A673 (cell line): ENCODE measurements at regions not wholly inside any gene's neighbourhood (a gene's known extent, or its start where the extent isn't known, plus 50 kb on each side); places are given as distances from the start of the nearest gene placed in this dataset.

Experiments used
- BruUV-seq: library from RNA; stranded (reverse); fragments of 400-500 nt; replicated peaks from 2 replicates; lab custom pipeline; 2021; lab: Mats Ljungman, UMichigan
- CTCF ChIA-PET: fragments of 300-600 bp; sonication (Branson Sonifier 250); formaldehyde crosslinking; loops from one replicate; lab custom pipeline; 2022; ENCODE audit warnings: antibody characterized with exemption; lab: Charles Lee
- POLR2A ChIA-PET: fragments of 300-600 bp; sonication (Branson Sonifier 250); formaldehyde crosslinking; loops from one replicate; lab custom pipeline; 2022; ENCODE audit warnings: antibody characterized with exemption; ENCODE audit not compliant: low non-redundant PET; lab: Charles Lee
- DNase-seq: peaks from one replicate; pipeline ENCODE4 v3.0.0-alpha.2; 2015; ENCODE audit warnings: low spot score
- H3K27ac ChIP-seq: fragments of 200-600 bp; sonication (generic); 2 replicates; pipeline ENCODE4 v1.5.1; 2016; ENCODE audit warnings: mixed run types, low read depth, mild to moderate bottlenecking, mixed read lengths, antibody characterized with exemption, low read length; ENCODE audit not compliant: poor library complexity, severe bottlenecking
- H3K27me3 ChIP-seq: fragments of 200-600 bp; sonication (generic); replicated peaks from 2 replicates; pipeline ENCODE4 v1.6.1; 2017; ENCODE audit warnings: mixed run types, low read depth, mild to moderate bottlenecking, mixed read lengths, antibody characterized with exemption, low read length; ENCODE audit not compliant: insufficient read depth, poor library complexity
- H3K36me3 ChIP-seq: fragments of 200-600 bp; sonication (generic); 2 replicates; pipeline ENCODE4 v1.6.1; 2016; ENCODE audit warnings: mixed run types, mild to moderate bottlenecking, mixed read lengths, antibody characterized with exemption, low read length; ENCODE audit not compliant: insufficient read depth, poor library complexity, severe bottlenecking
- H3K4me1 ChIP-seq: fragments of 200-600 bp; sonication (generic); 2 replicates; pipeline ENCODE4 v1.6.1; 2017; ENCODE audit warnings: mixed run types, mild to moderate bottlenecking, mixed read lengths, antibody characterized with exemption, low read length; ENCODE audit not compliant: insufficient read depth, poor library complexity, severe bottlenecking
- H3K4me3 ChIP-seq: fragments of 200-600 bp; sonication (generic); 2 replicates; pipeline ENCODE4 v1.5.1; 2016; ENCODE audit warnings: low read depth, mixed run types, mild to moderate bottlenecking, mixed read lengths, low read length; ENCODE audit not compliant: poor library complexity, severe bottlenecking
- H3K9me3 ChIP-seq: fragments of 200-600 bp; sonication (generic); 2 replicates; pipeline ENCODE4 v1.6.1; 2016; ENCODE audit warnings: mixed run types, low read depth, mild to moderate bottlenecking, mixed read lengths, antibody characterized with exemption, low read length; ENCODE audit not compliant: poor library complexity, severe bottlenecking
- EZH2 ChIP-seq: fragments of 200-600 bp; sonication (generic); IDR thresholded peaks from 2 replicates; pipeline ENCODE4 v1.6.1; 2017; ENCODE audit warnings: borderline replicate concordance, low read depth, mild to moderate bottlenecking, mixed read lengths, antibody characterized with exemption, low read length; ENCODE audit not compliant: poor library complexity, severe bottlenecking
- intact Hi-C: fragments of 100-400 bp; cut with micrococcal nuclease; formaldehyde crosslinking; loops from one replicate; pipeline ENCODE4 v1.10.0; 2022; ENCODE audit not compliant: unreplicated experiment
- TF ChIP-seq, protein P1 (sequence below): fragments of 300-800, 200-600 bp; sonication (generic); conservative IDR thresholded peaks from 2 replicates; pipeline ENCODE4 v1.5.1; 2017; ENCODE audit warnings: low read depth, mild to moderate bottlenecking, antibody characterized with exemption, low read length, moderate library complexity, mixed read lengths

DNA sequence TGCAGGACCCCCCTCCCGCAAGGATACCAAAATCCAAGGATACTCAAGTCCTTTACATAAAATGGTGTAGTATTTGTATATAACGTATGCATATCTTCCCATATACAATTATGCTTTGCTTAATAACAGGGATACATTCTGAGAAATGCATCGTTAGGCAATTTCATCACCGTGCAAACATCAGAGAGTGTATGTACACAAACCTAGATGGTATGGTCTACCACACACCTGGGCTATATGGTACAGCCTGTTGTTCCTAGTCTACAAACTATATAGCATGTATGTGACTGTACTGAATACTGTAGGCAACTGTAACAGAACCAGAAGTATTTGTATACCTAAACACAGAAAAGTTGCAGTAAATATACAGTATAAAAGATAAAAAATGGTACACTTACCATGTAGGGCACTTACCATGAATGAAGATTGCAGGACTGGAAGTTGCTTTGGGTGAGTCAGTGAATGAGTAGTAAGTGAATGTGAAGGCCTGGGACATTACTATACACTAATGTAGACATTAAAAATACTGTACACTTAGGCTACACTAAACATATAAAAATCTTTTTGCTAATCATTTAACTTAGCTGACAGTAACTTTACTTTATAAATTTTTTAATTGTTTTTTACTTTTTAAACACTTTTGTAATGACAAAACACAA is 141.1 kb downstream of the SLC41A2 start:
- ChIA-PET POLR2A (no interaction called here), CTCF (no interaction called here)
- H3K27me3 ChIP-seq, result no peaks in the 10 kb centered on the region
- no TSS peak for BruUV-seq
- intact Hi-C loops, result no loop called here
- DNase-seq, result no peak
- no peaks in the 10 kb centered on the region for H3K36me3 ChIP-seq
- H3K4me3 ChIP-seq, result no peak overlapping the region
- no peak overlapping the region for H3K27ac ChIP-seq
- no peaks in the 10 kb centered on the region for H3K4me1 ChIP-seq
- no peaks in the 10 kb centered on the region for H3K9me3 ChIP-seq
- TF ChIP-seq, protein P1, sequence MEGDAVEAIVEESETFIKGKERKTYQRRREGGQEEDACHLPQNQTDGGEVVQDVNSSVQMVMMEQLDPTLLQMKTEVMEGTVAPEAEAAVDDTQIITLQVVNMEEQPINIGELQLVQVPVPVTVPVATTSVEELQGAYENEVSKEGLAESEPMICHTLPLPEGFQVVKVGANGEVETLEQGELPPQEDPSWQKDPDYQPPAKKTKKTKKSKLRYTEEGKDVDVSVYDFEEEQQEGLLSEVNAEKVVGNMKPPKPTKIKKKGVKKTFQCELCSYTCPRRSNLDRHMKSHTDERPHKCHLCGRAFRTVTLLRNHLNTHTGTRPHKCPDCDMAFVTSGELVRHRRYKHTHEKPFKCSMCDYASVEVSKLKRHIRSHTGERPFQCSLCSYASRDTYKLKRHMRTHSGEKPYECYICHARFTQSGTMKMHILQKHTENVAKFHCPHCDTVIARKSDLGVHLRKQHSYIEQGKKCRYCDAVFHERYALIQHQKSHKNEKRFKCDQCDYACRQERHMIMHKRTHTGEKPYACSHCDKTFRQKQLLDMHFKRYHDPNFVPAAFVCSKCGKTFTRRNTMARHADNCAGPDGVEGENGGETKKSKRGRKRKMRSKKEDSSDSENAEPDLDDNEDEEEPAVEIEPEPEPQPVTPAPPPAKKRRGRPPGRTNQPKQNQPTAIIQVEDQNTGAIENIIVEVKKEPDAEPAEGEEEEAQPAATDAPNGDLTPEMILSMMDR, result no peak

DNA sequence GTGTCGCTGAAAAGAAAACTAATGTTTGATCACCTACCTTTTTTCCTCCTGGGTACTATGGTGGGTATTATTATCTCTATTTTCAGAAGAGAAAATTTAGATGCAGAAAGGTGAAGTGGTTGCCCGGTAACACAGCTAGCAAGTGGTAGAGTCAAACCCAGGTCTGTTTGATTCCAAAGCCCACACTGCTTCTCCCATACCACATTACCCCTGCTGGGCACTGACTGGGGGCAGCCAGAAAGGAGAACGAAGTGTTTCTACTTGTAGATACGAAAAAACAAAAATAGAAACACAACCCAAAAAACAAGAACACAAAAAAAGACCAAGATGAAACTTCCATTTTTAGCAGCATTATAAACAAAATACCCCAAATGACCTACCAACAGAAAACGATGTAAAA is 142.2 kb downstream of the SLC41A2 start:
- intact Hi-C loops, result no loop called here
- CTCF ChIA-PET, result no interaction called here
- no peak for DNase-seq
- H3K4me1 ChIP-seq, result no peaks in the 10 kb centered on the region
- POLR2A ChIA-PET, result no interaction called here
- no peaks in the 10 kb centered on the region for H3K9me3 ChIP-seq
- no peak for TF ChIP-seq EZH2
- TF ChIP-seq, protein P1, result no peak
- no peaks in the 10 kb centered on the region for H3K36me3 ChIP-seq
- no TSS peak for BruUV-seq
- H3K27ac ChIP-seq, result no peak overlapping the region
- H3K4me3 ChIP-seq, result no peak overlapping the region
- no peaks in the 10 kb centered on the region for H3K27me3 ChIP-seq

DNA sequence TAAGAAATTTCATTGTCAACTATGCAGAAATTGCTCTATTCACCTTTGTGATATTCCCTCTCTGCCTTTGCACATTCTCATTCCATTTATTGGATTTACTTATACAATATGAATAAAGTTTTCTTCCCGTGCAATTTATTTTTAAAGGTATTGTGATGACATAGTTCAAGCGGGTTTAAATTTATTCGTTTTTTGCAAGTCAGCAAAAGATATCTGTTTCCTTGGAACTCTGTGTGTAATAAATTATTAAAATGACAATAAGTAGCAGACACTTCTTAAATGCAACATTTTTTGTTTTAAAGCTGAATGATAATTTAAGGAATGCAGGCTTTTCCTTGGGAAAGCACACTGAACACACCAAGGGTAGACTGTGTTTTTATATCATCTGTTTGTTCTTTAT is 143.1 kb downstream of the SLC41A2 start:
- CTCF ChIA-PET, result no interaction called here
- Histone ChIP-seq H3K4me1 (no peaks in the 10 kb centered on the region), H3K36me3 (no peaks in the 10 kb centered on the region), H3K4me3 (no peak overlapping the region), H3K27me3 (no peaks in the 10 kb centered on the region), H3K27ac (no peak overlapping the region), H3K9me3 (no peaks in the 10 kb centered on the region)
- no peak for DNase-seq
- no TSS peak for BruUV-seq
- intact Hi-C loops, result no loop called here
- no peak for TF ChIP-seq EZH2
- TF ChIP-seq, protein P1, result no peak
- POLR2A ChIA-PET, result no interaction called here
